SHP77 (cell line): ENCODE measurements at regions not wholly inside any gene's neighbourhood (a gene's known extent, or its start where the extent isn't known, plus 50 kb on each side); places are given as distances from the start of the nearest gene placed in this dataset.
A peak's percentile ranks its signal among the peaks of the same experiment; 100 is the strongest.
"Not testable (repeated sequence)": the region's sequence is repeated elsewhere in the genome, so short reads cannot be mapped to it uniquely, and the experiment has no call there.

Source experiments
- DNase-seq, 2 experiments: peaks; one replicate each; lab custom pipeline; 2025; lab: John Stamatoyannopoulos, UW

DNA sequence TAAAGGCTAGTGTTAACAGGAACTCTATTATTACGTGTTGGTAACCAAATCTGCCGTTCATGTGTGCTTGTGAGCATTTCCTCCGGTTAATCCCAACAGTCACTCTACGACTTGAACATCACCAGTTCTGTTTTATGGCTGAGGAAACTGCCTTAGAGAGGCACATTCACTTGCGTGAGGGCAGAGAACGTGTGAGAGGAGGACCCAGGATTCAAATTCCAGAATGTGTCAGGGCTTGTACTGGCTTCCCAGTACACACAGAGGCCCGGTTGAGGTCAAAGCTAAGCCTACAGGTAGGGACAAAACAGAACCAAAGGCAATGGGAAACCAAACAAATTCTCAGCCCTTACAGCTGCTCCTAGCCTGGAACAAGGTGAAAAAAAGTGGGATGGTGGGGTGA lies 66.9 kb upstream of the TENM4 start:
- no peak for DNase-seq

DNA sequence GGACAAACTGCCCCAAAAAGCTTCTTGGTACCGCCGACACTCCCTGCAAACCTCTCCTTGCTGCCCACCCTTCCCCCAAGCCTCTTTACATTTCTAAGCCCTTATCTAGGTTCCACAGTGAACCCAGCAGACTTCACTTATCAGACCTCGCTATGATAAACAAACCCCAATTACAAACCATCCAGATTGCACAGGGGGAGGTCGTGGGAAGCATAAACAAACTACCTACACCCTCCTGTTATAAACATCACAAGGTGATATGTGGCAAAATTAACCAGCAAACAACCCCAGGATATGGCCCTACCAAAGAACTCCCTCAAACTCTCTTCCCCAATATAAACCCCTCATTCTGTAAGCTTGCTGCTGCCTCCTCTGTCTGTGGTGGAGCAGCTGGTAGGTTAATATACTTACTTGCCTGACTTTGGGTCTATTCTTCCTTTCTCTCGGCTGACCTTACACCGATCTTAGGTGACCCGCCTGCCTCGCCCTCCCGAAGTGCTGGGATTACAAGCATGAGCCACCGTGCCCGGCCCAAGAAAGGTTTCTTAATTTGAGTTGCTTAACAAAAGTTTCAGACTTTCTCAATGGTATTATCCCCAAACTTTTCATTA lies 66.0 kb upstream of the TENM4 start:
- no peak for DNase-seq

DNA sequence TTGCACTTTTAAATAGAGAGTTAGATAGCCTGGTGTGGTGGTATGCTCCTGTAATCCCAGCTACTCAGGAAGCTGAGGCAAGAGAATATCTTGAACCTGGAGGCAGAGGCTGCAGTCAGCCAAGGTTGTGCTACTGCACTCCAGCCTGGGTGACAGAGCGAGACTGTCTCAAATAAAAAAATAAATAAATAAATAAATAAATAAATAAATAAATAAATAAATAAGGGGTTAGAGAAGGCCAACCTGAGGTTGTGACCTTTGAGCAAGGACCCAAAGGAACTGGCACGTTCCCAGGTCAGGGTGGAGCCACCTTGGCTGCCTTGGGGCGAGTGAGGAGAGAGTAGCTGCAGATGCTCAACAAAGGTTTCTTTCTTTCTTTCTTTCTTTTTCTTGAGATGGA lies 65.3 kb upstream of the TENM4 start:
- no peak for DNase-seq

DNA sequence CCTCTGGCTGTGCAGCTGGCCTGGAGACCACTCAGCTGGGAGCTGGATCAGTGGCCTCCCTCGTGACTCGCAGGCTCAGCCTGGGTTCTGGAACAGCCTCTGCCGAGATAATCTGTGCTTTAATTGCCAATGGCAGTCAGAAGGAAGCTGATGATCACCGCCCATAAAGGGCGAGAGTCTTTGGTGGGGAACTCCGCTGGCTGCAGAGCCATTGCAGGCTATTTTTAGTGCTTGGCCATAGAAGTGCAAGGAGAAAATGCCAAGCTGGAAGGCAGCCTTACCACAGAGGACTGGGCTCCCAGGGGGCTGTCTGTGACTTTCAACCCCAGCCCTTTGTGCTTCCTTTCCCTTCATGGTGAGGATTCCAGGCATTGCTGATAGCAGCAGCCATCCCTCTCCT lies 62.2 kb upstream of the TENM4 start:
- DNase-seq, result no peak

DNA sequence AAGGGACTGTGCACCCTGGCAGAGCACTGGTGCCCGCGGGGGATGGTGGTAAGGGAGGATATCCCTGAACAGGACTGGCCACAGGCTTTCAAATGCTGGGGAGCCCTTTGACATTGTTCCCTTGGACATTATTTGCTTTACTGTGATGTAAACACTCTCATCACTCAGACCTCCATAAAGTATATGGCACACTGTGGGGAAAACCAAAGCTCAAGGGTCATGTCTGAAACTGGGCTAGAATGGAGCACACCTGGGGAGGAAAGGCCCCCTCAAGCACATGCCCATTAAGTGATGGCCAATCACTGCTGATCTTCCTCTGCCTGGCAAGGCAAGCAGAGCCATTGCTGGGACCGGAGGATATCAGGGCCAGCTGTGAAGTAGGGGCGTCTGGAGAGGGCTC lies 60.9 kb upstream of the TENM4 start:
- DNase-seq, result no peak

DNA sequence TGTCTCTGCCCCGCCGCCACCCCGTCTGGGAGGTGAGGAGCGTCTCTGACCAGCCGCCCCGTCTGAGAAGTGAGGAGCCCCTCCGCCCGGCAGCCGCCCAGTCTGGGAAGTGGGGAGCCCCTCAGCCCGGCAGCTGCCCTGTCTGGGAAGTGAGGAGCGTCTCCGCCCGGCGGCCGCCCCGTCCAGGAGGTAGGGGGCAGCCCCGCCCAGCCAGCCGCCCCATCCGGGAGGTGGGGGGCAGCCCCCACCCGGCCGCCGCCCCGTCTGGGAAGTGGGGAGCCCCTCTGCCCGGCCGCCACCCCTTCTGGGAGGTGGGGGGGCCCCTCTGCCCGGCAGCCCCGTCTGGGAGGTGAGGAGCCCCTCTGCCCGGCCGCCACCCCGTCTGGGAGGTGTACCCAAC lies 59.1 kb upstream of the TENM4 start:
- DNase-seq, result not testable (repeated sequence)

DNA sequence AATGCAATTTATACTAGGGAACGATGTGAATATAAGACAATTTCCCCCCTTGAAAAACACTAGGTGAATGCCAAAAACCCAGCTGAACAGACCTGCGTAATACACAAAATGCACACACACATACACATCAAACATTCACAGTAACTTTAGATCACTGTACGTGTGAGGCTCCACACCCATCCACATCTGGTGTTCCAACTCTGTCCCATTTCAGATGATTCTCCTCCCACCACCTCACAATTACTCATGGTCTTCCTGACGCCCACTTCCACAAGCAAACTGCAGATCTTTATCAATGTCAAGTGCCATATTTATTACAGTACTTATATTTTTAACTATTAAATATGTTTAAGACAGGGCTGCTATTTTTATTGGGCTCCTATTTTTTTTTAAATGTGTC lies 57.8 kb upstream of the TENM4 start:
- no peak for DNase-seq

DNA sequence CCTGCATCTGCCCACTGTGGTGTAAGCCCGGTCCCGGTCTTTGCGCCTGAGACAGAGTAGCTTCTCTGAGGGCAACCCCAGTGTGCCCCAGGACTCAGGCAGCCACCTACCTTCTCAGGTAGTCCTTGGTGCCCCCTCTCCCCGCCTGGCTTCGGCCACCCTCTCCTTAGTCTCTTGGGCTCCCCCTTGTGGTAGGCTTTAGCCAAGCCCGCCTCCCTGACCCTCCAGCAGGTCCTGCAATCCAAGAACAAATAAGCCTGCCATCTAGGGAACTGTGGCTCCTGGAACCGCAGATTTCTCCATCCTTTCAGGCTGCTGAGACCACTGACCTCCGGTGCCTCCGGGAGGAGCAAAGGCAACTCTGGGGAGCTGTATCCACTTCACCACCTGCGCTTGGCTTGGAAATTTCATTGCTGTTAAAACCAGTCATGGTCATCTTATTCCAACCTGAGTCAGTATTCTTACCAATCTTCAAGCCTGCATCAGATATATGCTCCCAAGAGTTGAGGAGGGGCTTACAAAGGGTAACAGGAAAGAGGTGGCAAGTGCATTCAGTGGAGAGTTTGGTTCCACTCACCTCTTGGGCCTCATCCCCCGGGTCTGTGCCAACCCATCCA lies 52.8 kb upstream of the TENM4 start:
- DNase-seq, result peak; percentile 43 to 57

DNA sequence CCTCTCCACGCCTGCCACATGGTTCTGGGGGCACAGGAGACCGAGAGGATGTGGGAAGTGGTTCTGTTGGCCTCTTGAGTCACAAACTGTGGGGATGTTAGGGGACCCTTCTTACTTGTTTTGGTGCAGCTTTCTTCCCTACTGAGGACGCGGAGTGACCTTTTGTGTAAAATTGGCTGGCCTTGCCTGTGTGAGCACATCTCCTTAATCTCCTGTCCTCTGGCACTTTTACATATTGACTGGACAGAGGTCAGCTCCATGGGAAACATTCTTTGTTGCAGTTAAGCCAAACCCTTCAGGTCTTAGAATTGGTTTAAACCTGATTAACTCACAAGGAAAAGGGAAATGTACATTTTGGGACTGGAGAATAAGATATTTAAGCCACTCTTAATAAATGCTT lies 51.2 kb upstream of the TENM4 start:
- no peak for DNase-seq
